Activated B cell treated with CpG ODN at 0.5 μM for 24 hours (primary cell): ENCODE measurements at regions not wholly inside any gene's neighbourhood (a gene's known extent, or its start where the extent isn't known, plus 50 kb on each side); places are given as distances from the start of the nearest gene placed in this dataset.

Source experiments
- ATAC-seq: fragments of 200-7000 bp; cut with Tn5 transposase; one replicate; pipeline ENCODE4 v1.10.0; 2021; ENCODE audit warnings: low read depth, mild to moderate bottlenecking, moderate library complexity
- CTCF ChIA-PET: fragments of 350-600 bp; sonication (Branson Sonifier 250); formaldehyde crosslinking; loops from one replicate; lab custom pipeline; 2021; ENCODE audit warnings: antibody characterized with exemption; lab: Charles Lee
- POLR2A ChIA-PET: fragments of 350-600 bp; sonication (Branson Sonifier 250); formaldehyde crosslinking; loops from one replicate; lab custom pipeline; 2021; ENCODE audit warnings: antibody characterized with exemption; lab: Charles Lee
- DNase-seq: peaks from one replicate; pipeline ENCODE4 v3.0.0; 2022
- H3K27ac Mint-ChIP-seq: one replicate; pipeline ENCODE4 v1.8.0; 2020; ENCODE audit warnings: mixed read lengths
- H3K27me3 Mint-ChIP-seq: one replicate; pipeline ENCODE4 v1.8.0; 2021; ENCODE audit warnings: mixed read lengths
- H3K36me3 Mint-ChIP-seq: one replicate; pipeline ENCODE4 v1.8.0; 2021; ENCODE audit warnings: low read depth, mixed read lengths
- H3K4me1 Mint-ChIP-seq: one replicate; pipeline ENCODE4 v1.8.0; 2021; ENCODE audit warnings: mixed read lengths
- H3K4me3 Mint-ChIP-seq: one replicate; pipeline ENCODE4 v1.8.0; 2020; ENCODE audit warnings: mild to moderate bottlenecking, mixed read lengths
- H3K9me3 Mint-ChIP-seq: one replicate; pipeline ENCODE4 v1.8.0; 2020; ENCODE audit warnings: mixed read lengths
- intact Hi-C: fragments of 100-400 bp; cut with micrococcal nuclease; formaldehyde crosslinking; loops from one replicate; pipeline ENCODE4 v1.15.1; 2024
- TF ChIP-seq, protein P1 (sequence below): fragments of 200-600 bp; IDR thresholded peaks from one replicate; pipeline ENCODE4 v1.8.0; 2022; ENCODE audit warnings: antibody characterized with exemption, mild to moderate bottlenecking

DNA sequence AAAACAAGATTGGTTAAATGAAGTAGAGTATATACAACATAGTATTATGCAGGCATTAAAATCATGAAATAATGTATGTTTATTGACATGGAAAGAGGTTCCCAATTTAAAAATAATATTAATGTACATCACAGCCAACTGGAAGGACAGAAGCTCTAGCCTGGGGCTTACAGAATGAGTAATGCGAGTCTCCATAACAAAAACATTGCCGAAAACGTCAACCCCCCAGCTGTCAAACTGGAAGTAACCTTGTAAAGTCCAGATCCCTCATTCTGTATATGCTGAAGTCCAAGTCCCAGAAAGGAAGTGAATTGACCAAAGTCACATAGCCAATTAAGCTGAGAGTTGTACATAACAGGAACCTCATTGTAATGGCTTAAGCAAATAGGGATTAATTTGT, 128.7 kb upstream of the ECI2 start:
- Mint-ChIP-seq H3K4me1 (no peaks in the 10 kb centered on the region), H3K4me3 (no peak overlapping the region), H3K27ac (no peak overlapping the region), H3K36me3 (no peaks in the 10 kb centered on the region), H3K27me3 (peaks cover 8% of the 10 kb centered on the region), H3K9me3 (no peaks in the 10 kb centered on the region)
- ATAC-seq (no peak), DNase-seq (no peak)
- CTCF ChIA-PET, result no interaction called here
- POLR2A ChIA-PET, result no interaction called here
- TF ChIP-seq, protein P1, sequence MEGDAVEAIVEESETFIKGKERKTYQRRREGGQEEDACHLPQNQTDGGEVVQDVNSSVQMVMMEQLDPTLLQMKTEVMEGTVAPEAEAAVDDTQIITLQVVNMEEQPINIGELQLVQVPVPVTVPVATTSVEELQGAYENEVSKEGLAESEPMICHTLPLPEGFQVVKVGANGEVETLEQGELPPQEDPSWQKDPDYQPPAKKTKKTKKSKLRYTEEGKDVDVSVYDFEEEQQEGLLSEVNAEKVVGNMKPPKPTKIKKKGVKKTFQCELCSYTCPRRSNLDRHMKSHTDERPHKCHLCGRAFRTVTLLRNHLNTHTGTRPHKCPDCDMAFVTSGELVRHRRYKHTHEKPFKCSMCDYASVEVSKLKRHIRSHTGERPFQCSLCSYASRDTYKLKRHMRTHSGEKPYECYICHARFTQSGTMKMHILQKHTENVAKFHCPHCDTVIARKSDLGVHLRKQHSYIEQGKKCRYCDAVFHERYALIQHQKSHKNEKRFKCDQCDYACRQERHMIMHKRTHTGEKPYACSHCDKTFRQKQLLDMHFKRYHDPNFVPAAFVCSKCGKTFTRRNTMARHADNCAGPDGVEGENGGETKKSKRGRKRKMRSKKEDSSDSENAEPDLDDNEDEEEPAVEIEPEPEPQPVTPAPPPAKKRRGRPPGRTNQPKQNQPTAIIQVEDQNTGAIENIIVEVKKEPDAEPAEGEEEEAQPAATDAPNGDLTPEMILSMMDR, result no peak
- intact Hi-C loops, result no loop called here

- Mint-ChIP-seq H3K9me3 (no peaks in the 10 kb centered on the region), H3K27me3 (peaks cover 8% of the 10 kb centered on the region), H3K4me3 (no peak overlapping the region), H3K36me3 (no peaks in the 10 kb centered on the region), H3K27ac (no peak overlapping the region), H3K4me1 (no peaks in the 10 kb centered on the region)
- ChIA-PET POLR2A (no interaction called here), CTCF (no interaction called here)
- ATAC-seq (no peak), DNase-seq (no peak)
- intact Hi-C loops, result no loop called here
- TF ChIP-seq, protein P1, result no peak
These were observed 127.2 kb upstream of the ECI2 start for GRCh38 chr6:4262526-4262925.

DNA sequence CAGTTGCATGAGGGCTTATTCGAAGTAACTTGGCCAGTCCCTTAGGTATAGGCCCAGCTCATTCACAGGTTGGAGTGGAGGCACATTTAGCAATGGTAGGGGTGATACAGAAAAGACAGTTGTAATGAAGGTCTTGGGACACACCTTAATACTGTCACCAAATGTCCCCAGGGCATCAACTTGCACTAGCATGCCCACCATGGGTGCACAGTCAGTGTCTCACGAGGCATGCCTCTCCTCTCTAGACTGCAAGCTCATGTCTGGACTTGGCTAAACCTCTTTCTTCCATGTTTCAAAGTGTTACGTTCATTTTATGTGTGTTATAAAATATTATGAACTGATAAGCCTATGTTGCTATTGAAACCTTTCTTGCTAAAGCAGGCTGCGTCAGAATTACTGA, 124.0 kb upstream of the ECI2 start:
- H3K4me1 Mint-ChIP-seq, result no peaks in the 10 kb centered on the region
- ChIA-PET CTCF (no interaction called here), POLR2A (no interaction called here)
- no peaks in the 10 kb centered on the region for H3K9me3 Mint-ChIP-seq
- H3K4me3 Mint-ChIP-seq, result no peak overlapping the region
- TF ChIP-seq, protein P1, result no peak
- H3K27me3 Mint-ChIP-seq, result peaks cover 5% of the 10 kb centered on the region
- ATAC-seq (no peak), DNase-seq (no peak)
- no peak overlapping the region for H3K27ac Mint-ChIP-seq
- H3K36me3 Mint-ChIP-seq, result no peaks in the 10 kb centered on the region
- intact Hi-C loops, result no loop called here

- TF ChIP-seq, protein P1, result no peak
- intact Hi-C loops, result no loop called here
- DNase-seq (no peak), ATAC-seq (no peak)
- Mint-ChIP-seq H3K36me3 (no peaks in the 10 kb centered on the region), H3K4me3 (no peak overlapping the region), H3K27me3 (peaks cover 5% of the 10 kb centered on the region), H3K27ac (no peak overlapping the region), H3K4me1 (no peaks in the 10 kb centered on the region), H3K9me3 (no peaks in the 10 kb centered on the region)
- ChIA-PET POLR2A (no interaction called here), CTCF (no interaction called here)
These were observed 123.4 kb upstream of the ECI2 start for GRCh38 chr6:4258733-4259132.

GRCh38 chr6:4256969-4257368, 121.6 kb upstream of the ECI2 start:
- H3K4me1 Mint-ChIP-seq, result no peaks in the 10 kb centered on the region
- peaks cover 3% of the 10 kb centered on the region for H3K27me3 Mint-ChIP-seq
- ChIA-PET POLR2A (no interaction called here), CTCF (no interaction called here)
- TF ChIP-seq, protein P1, result no peak
- H3K36me3 Mint-ChIP-seq, result no peaks in the 10 kb centered on the region
- ATAC-seq (no peak), DNase-seq (no peak)
- H3K9me3 Mint-ChIP-seq, result no peaks in the 10 kb centered on the region
- no peak overlapping the region for H3K4me3 Mint-ChIP-seq
- no peak overlapping the region for H3K27ac Mint-ChIP-seq
- intact Hi-C loops, result no loop called here
